GM21390 (cell line): ENCODE measurements at regions not wholly inside any gene's neighbourhood (a gene's known extent, or its start where the extent isn't known, plus 50 kb on each side); places are given as distances from the start of the nearest gene placed in this dataset.

ENCODE experiments used
- ATAC-seq: cut with Tn5 transposase; IDR thresholded peaks from one replicate; pipeline ENCODE4 v1.9.1; 2021; ENCODE audit not compliant: unreplicated experiment

DNA sequence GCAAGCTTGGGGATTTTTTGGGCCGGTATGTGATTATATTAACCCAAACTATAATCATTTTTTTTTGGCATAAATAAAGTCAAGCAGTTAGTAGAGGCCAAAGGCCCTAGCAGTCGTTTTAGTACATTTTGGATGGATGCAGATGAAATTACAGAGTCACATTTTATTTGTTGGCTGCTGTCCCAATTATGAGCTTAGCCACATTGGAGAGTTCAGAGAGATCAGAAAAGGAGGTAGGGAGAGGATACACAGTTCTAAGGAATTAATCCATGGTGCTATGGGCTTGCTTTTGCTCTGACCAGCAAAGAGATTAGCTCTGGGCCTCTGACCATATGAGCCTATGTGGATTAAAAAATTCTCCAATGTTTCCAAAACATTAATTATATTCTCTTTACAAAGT, 395.1 kb downstream of the RAPGEF2 start:
- ATAC-seq, result no peak

DNA sequence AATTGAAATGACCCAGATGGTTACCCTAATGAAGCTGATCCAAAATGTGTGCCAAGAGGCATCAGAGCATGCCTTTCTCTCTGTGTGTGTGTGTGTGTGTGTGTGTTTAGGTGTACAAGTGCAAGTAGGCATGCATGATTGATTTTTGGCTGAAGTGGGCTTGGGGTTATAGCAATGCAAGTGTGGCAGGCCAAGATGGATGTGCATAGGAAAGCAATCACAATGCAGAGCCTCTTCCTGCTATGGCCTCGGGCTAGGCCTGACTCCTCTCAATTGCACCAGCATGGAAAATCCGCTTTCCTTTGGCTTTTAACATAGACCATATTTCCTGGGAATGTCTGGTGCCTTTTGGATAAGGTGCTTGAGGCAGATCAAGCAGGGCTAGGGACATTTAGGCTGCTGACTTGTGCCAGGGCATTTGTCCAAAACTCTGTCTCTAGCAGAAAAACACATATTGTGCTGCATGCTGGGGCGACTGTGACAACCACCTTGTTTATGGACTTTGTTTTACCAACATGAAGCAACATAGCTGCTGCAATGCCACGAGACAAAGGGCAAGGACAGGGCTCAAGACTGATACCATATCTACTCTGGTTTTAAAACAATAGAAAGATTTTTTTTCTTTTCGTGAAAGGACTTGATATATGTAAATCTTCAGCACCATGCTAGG, 395.7 kb downstream of the RAPGEF2 start:
- ATAC-seq, result no peak

DNA sequence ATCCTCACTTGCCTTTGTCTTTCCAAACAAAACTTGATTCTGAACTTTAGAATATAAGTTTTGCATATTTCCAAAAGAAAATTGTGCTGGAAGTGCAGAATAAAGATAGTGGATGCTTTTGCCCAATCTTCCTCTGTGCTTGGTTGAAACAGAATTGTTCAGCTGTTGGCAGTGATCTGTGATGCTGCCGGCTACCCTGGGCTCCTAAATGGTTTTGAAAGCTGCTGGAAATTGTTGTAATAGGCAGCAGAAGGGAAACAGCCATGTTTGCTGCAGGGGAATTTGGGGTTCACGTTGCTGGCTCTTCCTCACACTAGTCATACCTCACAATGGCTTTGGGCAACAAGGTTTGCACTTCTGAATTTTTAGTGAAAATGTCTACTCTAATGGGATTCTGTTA, 398.0 kb downstream of the RAPGEF2 start:
- ATAC-seq, result no peak

DNA sequence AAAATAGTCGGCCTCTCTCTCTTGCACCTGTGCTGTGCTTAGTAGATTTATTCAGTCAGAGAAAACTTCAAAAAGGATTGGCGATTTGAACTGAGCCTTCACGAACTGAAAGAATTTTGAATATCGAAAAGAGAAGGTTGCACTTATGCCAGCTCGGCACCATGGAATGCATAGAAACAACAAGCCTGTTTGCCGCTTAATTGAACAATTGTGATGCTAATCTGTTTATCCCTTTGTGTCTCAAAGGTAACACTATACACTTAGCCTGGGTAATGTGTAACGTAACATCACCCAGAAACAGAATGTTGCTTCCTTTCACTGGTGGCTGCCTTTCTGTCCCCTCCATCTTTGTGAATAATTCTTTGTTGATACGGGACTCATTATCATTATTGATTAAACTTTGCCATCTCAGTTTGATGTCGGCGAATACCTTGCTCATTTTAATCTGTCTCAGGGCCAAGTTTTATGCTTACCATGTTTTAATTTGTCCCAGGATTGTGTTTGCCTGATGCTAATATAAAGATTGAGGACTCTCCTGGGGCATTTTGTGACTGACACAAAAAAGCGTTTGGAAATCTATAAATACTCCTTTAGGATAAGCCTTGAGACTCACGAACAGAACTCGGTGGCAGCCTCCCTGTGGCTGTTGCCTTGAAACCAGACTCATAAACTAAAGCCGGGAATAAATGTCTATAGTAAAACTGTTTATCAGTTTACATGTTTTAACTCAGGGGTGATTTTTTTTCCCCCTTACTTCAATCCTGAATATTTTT, 400.5 kb downstream of the RAPGEF2 start:
- ATAC-seq, result no peak

DNA sequence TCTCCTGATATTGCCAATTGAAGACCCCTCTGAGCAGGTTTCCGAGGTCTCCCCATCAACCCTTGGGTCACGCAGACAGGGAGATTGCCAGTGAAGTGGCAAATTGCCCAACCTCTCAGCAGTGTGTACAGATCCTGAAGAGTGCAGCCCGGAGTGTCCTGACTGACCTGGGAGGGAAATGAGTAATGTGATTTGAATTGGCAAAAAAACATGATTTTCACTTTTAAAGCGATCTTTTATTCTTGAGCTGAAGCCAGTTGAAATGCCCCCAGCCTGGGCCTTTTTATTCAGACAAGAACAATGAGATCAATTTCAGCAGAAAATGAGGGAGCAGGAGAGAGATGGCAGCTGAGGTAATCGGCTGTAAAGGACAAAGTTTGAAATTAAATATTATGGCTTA, 401.8 kb downstream of the RAPGEF2 start:
- no peak for ATAC-seq

DNA sequence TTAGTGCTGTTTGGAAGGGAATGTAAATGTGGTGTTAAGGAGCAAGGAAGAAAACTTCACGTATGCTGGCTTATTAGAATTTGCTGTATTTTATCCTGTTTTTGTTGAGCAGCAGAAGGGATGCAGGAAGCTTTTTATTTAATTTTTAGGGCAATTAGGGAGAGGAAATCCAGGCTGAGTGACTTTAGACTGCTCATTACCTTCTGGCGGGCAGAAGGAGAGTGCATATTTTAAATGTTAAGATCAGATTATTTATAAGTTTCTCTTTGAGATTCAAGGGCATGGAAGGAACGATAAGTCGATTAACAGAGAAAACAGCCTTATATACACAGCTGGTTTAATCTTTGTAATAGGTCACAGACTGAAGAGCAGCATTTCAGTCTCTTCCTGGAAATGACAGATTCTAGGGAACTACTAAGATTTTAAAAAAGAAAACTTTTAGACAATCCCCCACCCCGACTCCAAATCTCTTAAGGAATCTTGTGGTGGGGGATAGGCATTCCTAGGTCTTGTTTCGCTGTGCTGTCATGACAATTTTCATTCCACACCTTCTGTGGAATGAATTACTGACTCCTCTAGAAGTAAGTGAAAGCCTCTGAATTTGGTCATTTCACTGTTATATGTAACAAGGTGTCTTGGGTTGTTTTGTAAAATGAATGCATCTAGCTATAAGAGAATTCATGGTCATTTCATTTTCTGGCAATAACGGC, 402.5 kb downstream of the RAPGEF2 start:
- ATAC-seq, result no peak

DNA sequence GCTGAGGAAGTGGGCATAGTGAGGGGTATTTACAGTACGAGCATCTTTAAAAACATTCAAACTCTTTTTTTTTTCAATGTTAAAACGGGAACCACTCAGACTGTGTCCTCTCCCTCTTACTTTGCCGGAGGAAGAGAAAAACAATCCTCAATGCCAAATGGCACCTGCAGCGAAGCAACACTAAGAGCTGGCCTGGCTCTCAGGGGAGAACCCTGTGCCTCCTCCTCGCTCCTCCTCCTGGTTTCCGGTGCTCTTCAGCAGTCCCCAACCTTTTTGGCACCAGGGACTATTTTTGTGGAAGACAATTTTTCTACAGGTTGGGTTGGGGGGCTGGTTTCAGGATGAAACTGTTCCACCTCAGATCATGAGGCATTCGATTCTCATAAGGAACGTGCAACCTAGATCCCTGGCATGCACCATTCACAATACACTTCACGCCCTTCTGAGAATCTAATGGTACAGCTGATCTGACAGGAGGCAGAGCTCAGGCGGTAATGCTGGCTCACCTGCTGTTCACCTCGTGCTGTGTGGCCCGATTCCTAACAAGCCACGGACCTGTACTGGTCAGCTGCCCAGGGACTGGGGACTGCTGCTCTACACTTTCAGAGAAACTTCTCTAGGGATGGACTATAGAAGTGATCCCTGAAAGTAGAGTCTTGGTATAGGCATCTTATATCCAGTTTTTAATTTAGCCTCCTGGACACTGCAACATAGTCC, 404.1 kb downstream of the RAPGEF2 start:
- no peak for ATAC-seq

DNA sequence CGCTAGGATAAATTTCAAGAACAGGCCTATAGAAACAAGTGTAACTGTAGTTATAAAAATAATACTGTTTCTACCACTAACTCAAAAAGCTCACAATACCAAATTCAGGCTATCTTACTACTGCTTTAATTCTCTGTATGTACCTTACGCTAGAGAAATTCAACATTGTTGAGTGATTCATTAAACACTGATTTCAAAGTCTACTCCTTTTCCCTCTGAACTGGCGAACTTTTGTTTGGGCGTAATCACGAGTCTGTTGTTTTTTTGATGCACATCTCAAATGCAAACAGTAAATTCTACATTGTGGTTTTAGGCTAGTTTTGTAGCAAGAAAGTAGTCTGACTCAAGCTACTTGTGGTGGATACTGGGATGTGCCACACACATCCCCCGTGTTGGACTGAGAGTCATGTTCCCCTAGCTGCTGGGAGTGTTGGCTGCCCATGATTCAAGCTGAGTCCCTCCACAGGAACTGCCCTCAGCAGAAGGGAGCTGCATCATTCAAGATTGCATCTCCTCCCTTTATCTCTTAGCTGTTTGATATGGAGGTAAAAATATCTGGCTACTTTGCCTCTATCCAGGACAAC, 406.1 kb downstream of the RAPGEF2 start:
- ATAC-seq, result no peak

DNA sequence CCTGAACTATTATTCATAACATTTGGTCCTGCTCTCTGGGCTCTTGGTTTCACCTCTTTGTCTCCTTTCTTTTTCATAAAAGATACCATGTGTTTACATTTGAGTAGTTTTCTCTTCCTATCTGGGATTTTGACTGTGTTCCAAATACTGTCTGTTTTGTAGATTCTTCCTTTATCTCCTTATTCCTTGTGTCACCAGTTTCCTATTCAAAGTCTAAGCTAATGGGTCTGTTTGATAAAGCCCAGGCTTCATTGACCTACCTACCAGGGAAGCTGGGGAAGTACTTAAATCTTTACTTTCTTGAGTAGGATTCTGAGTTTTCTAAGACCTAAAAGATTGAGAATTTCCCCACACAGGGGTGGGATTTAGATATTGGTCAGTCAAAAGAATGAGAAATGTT, 409.5 kb downstream of the RAPGEF2 start:
- ATAC-seq, result no peak

DNA sequence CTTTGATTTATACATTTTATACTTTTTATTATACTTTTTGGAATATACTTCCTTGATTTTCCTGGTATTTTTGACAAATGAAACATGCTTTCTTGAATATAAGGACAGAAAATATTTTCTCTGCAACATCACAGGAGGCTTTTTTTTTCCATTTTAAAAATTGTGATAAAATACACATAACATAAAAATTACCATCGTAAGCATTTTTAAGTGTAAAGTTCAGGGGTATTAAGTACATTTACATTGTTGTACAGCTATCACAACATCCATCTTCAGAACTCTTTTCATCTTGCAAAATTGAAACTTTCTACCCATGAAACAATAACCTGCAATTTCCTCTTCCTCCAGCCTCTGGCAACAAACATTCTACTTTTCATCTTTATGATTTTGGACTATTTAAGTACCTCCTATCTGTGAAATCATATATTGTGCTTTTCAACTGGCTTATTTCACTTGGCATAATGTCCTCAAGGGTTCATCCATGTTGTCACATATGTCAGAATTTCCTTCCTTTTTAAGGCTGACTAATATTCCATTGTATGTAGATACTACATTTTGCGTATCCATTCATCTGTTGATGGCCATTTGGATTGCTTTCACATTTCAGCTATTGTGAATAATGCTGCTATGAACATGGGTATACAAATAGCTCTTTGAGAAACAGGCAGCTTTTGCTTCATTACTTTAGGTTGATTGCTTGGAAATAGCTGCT, 412.6 kb downstream of the RAPGEF2 start:
- ATAC-seq, result no peak

DNA sequence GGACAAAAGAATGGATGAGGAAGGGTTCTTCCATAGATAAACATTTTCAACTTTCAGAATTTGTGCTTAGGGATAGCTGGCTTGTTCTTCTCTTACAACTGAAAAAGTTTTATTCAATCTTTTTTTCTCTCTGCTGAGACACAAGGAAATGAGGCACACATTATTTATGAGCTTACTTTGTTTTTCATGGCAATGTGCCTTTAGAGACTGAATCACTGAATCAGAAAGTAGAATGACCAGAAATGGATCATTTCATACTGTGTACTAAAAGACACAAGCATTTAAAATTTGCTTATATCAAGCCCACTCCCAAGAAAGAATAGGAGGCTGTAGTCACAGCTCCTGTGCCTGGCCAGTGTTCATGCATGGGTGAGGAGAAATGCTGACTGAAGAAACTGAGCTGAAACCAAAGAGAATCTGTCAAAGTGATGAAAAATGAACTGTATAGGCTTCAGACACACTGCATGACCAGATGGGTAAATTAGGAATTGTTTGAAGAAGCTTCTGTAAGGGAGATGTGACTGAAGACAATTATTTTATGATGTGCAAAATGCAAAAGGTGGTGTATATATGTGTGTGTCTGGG, 413.8 kb downstream of the RAPGEF2 start:
- ATAC-seq, result no peak

DNA sequence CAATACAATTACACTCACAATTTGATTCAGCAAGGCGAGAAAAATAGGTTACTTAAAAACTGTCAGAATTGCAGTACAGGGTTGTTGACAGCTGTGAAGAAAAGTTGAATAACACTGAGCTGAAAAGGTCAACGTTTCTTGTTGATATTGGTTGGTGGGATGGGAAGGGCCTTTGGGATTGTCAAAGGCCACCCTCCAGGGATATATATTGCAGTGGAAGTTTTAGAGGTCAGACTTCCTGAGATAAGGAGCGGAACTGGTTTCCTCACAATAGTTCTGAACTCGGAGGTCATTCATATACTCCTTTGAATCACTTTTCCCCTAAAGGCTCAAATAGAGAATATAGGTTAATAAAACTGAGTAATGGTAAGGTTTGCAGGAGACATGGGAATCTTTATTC, 417.2 kb downstream of the RAPGEF2 start:
- no peak for ATAC-seq

DNA sequence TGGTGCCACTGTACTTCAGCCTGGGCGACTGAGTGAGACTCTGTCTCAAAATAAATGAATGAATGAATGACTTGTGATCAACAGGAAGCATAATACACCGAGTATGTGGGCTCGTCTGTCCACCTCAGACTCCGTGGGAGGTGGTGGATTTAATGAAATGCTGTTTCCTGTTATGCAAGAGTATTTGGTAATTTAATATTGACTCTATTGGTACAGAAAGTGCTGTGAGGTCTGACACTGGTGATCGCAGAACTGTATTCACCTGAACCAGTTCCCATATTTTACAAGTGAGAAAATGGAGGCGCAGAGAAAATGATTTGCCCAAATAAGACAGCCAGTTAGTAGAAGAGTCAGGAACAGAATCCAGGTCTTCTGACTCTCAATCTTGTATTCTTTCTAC, 423.3 kb downstream of the RAPGEF2 start:
- no peak for ATAC-seq

DNA sequence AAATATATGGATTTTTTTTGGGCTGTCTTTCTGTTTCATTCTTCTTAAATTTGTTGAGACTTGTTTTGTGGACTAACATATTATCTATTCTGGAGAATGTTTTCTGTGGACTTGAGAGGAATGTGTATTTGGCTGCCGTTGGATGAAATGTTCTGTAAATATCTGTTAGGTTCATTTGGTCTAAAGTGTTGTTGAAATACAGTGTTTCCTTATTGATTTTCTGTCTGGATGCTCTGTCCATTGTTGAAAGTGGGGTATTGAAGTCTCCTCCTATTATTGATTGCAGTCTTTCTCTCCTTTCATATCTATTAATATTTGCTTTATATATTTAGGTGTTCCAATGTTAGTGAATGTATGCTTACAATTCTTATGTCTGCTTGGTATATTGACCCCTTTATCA, 431.8 kb downstream of the RAPGEF2 start:
- no peak for ATAC-seq

DNA sequence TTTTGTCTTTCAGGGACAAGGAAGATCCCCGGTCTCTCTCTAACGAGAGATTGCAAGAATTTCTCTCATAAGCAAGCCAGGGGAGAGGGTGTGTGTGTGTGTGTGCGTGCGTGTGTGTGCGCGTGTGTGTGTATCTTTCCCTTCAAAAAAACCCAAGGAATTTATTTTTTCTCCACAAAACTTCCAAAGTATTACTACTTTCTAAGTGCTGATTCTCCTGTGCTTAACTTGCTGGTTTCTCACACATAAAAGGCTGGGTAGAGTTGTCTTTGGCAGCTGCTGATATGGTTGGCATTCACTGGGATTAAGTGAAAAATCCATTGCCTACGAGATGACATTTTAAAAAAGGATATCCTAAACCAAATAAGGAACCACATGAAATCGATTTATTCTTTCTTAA, 435.7 kb downstream of the RAPGEF2 start:
- ATAC-seq, result no peak

DNA sequence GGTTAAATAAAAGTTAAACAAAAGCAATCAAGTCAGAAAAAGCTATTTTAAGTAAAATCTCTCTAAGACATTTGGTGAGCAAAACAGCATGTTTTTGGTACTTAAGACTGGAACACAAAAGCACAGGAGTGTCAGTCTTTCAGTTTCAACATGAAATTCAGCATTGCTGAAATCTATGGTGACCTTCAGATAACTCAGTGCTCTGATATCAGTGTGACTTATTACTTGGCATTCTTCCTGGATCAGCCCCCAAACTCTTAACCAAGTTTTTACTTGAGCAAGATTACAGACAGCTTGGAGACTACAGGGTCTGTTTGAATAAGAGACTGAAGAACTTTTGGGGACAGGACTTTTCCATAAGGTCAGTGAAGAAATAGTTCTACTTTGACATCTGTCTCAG, 437.2 kb downstream of the RAPGEF2 start:
- no peak for ATAC-seq

DNA sequence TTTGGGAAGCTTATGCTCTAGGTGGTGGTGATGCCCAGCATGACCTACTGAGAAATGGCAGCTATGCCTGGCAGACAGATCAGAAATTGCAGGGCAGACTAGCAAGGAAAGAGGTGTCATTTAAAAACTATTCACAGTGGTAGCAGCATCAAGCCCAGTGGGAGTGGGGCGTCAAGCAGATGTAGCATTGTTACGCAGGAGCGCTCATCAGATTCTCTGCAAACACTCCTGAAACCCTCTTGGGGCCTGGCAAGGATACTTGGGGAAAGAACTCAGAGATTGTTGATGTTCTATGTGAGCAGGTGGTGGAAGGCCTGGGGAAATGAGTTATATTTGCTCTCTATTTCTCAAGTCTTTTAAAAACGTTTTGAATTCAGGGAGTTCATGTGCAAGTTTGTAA, 437.6 kb downstream of the RAPGEF2 start:
- no peak for ATAC-seq

DNA sequence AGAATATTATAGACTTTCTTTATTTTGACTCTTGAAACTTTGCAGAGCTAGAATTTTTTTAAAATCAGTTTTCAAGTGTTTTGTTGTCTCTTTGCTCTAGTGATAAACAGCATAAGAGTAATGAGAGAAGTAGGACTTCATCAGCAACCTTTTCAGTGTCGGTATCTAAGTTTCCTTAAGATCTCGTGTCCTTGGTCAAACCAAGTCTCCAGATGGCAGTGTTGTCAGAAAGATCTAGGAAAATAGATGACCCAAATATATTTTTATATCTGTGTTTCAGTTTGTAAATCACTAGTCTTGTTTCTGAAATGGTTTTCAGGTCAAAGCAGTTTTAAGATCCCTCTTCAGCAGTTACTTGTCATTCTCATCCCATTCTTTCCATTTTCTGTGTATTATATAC, 438.3 kb downstream of the RAPGEF2 start:
- ATAC-seq, result no peak

DNA sequence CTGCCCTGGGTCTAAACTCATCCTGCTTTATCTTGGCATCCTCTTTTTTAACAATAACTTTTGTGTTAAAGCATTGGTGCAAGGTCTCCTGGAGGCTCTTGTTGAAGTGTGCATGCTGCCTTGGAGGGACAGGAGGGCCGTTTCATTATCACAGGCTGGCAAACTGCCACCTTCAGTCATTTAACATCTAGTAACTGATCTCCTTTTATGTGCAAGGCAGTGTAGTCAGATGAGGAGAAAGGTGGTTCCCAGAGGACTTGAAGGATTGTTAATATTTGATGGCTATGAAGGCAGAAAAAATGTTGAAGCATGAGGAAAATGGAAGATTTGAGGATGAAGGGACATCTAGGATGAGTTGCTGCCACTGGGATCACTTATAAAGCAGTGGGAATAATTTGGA, 439.4 kb downstream of the RAPGEF2 start:
- no peak for ATAC-seq

DNA sequence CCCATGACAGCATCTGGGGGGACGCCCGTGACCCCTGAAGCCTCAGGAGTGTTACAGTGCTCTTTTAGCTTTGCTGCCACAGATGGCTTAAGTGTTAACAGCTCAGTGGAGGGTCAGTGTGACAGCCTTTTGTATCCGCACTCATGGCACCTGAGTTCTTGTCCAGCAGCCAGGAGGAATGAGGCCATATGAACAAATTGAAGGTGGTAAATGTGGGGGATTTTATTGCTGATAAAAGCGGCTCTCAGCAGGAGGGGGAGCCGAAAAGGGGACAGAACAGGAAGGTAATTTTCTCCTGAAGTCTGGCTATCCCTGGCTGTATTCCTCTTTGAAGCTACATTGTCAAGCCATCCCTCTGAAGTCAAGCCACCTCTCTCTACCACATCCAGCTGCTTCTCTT, 441.0 kb downstream of the RAPGEF2 start:
- ATAC-seq, result no peak
